Bronchial epithelial cell (primary cell): ENCODE measurements at regions not wholly inside any gene's neighbourhood (a gene's known extent, or its start where the extent isn't known, plus 50 kb on each side); places are given as distances from the start of the nearest gene placed in this dataset.

Experiments
- DNase-seq: peaks from one replicate; pipeline ENCODE4 v3.0.0-alpha.2; 2010; ENCODE audit warnings: low read depth
- FAIRE-seq: peaks from 2 replicates; lab custom pipeline; 2011; peaks lifted over from hg19 to GRCh38; lab: Jason Lieb, UNC
- H3K27me3 ChIP-seq: 2 replicates; pipeline ENCODE4 v1.5.1; 2011; ENCODE audit warnings: low read length; ENCODE audit not compliant: control insufficient read depth, insufficient read depth
- H3K36me3 ChIP-seq: 2 replicates; pipeline ENCODE4 v1.5.1; 2011; ENCODE audit warnings: low read length; ENCODE audit not compliant: control insufficient read depth, insufficient read depth
- H3K4me3 ChIP-seq: 2 replicates; pipeline ENCODE4 v1.5.1; 2011; ENCODE audit warnings: mild to moderate bottlenecking, low read depth, low read length, control low read depth
- TF ChIP-seq, protein P1 (sequence below): IDR thresholded peaks from 2 replicates; pipeline ENCODE4 v1.5.1; 2011; ENCODE audit warnings: mild to moderate bottlenecking, moderate library complexity, low read length, control low read depth, inconsistent platforms; ENCODE audit not compliant: insufficient read depth, severe bottlenecking

DNA sequence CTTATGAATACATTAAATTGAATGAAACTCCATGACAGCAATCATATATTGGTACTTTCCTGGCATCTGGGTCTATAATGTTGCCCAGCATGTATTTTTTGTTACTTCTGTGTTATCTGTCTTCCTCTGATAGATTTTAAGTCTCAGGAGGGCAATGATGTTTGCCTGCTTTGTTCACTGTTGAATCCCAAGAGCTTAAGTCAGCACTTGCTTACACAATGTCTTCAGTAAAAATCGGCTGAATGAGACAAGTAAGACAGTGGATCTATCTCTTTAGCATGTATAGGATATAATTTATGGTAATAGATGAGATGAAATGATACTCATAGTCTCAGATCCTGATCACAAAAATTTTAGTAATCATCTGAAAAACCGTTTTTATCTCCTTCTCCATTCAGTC, 1034.9 kb upstream of the EPHA7 start:
- Histone ChIP-seq H3K4me3 (no peak overlapping the region), H3K27me3 (no peaks in the 10 kb centered on the region), H3K36me3 (no peaks in the 10 kb centered on the region)
- FAIRE-seq (no peak), DNase-seq (no peak)
- TF ChIP-seq, protein P1, sequence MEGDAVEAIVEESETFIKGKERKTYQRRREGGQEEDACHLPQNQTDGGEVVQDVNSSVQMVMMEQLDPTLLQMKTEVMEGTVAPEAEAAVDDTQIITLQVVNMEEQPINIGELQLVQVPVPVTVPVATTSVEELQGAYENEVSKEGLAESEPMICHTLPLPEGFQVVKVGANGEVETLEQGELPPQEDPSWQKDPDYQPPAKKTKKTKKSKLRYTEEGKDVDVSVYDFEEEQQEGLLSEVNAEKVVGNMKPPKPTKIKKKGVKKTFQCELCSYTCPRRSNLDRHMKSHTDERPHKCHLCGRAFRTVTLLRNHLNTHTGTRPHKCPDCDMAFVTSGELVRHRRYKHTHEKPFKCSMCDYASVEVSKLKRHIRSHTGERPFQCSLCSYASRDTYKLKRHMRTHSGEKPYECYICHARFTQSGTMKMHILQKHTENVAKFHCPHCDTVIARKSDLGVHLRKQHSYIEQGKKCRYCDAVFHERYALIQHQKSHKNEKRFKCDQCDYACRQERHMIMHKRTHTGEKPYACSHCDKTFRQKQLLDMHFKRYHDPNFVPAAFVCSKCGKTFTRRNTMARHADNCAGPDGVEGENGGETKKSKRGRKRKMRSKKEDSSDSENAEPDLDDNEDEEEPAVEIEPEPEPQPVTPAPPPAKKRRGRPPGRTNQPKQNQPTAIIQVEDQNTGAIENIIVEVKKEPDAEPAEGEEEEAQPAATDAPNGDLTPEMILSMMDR: no peak

DNA sequence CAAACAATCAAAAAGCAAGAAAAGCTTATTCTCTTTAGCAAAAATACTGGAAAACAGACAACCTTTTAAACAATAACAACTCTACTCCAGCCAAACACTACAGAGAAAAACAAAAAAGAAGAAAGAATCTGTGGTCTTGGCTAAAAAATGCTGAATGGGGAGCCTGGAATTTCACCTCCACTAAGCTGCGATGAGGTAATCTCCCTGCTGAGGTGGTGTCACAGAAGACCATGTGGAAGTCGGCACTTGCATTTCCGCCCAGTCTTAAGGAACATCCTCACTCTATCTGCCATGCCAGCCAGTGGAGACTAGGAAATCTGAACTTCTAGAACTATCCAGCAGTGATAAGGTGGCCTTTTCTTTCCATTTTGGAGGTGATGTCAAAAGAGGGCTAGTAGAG, 1026.8 kb upstream of the EPHA7 start:
- no peaks in the 10 kb centered on the region for H3K36me3 ChIP-seq
- TF ChIP-seq, protein P1: no peak
- FAIRE-seq (no peak), DNase-seq (no peak)
- H3K27me3 ChIP-seq: no peaks in the 10 kb centered on the region
- no peak overlapping the region for H3K4me3 ChIP-seq

DNA sequence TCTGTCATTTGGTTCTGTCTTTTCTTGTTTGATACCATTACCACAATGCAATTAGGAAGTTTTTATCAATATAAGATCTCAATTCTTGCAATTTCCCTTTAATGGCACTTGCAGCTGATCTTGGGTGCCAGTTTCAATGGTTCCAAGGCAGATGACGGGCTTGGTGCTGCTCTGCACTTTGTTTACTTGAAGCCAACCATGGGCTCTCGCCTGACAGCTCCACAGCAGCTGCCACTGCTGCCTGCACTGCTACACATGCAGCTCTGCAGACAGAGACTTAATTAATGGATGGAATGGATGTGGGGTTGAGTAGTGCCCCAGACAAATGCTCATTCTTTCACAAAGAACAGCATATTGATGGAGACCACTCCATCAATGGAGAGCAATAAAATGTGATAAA, 1024.3 kb upstream of the EPHA7 start:
- DNase-seq (no peak), FAIRE-seq (no peak)
- Histone ChIP-seq H3K27me3 (no peaks in the 10 kb centered on the region), H3K4me3 (no peak overlapping the region), H3K36me3 (no peaks in the 10 kb centered on the region)
- TF ChIP-seq, protein P1: no peak

DNA sequence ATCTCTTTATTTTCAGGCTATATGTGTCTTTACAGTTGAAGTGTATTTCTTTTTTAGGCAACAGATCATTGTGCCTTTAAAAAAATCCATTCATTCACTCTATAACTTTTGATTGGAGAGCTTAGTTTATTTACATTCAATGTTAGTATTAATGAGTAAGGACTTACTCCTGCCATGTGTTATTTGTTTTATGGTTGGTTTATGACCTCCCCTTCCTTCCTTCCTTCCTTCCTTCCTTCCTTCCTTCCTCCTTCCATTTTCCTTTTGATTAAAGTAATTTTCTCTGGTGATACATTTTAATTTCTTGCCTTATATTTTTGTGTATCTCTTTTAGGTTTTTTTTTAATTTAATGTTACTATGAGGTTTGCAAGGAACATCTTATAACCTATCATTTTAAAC, 1005.3 kb upstream of the EPHA7 start:
- DNase-seq (no peak), FAIRE-seq (no peak)
- TF ChIP-seq, protein P1: no peak
- Histone ChIP-seq H3K4me3 (no peak overlapping the region), H3K36me3 (no peaks in the 10 kb centered on the region), H3K27me3 (no peaks in the 10 kb centered on the region)

DNA sequence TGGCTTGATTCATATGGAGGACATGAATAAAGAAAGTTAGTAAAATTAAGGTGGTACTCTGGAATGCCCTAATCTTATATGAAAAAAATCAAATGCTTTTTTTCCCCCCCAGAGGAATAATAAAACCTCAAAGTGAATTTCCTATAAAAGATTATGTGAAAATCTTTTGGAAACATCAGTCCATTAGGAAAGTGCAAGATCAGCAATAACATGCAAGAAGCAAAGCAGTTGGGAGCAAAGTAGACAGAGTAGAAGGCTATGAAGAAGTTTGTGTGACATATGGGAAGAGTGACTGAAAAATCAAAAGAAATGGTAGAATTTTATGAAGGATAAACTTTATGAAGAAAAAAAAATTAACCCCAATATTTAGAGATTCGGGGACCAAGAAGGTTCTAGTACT, 998.0 kb upstream of the EPHA7 start:
- no peak for FAIRE-seq
- TF ChIP-seq, protein P1: no peak
- no peak for DNase-seq
- no peaks in the 10 kb centered on the region for H3K27me3 ChIP-seq
- H3K4me3 ChIP-seq: no peak overlapping the region
- no peaks in the 10 kb centered on the region for H3K36me3 ChIP-seq

DNA sequence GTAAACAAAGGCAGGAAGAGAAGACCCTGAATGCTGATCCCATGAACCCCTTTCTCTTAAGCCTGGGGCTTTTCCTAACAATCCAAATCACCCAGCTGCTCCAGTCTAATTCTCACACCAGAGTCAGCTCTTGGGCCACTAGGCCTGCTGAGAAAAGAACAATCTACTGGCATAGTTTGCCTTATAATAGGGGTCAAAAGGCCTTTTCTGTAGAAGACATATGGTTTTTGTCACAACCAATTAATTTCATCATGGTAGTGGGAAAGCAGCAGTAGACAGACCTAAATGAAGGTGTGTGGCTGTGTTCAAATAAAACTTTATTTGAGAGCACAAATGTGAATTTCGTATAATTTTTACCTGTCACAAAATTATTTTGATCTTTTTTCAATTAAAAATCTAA, 994.7 kb upstream of the EPHA7 start:
- TF ChIP-seq, protein P1: no peak
- H3K36me3 ChIP-seq: no peaks in the 10 kb centered on the region
- DNase-seq (no peak), FAIRE-seq (no peak)
- H3K27me3 ChIP-seq: no peaks in the 10 kb centered on the region
- no peak overlapping the region for H3K4me3 ChIP-seq
